ENCODE measurements at regions not wholly inside any gene's neighbourhood (a gene's known extent, or its start where the extent isn't known, plus 50 kb on each side); places are given as distances from the start of the nearest gene placed in this dataset.
"Not testable (repeated sequence)": the region's sequence is repeated elsewhere in the genome, so short reads cannot be mapped to it uniquely, and the experiment has no call there.

GRCh38 chr7:120189623-120190022 lies 83.4 kb upstream of the KCND2 start:
- intact Hi-C loops (cut with DNase I), result no loop called here
- no peak for DNase-seq
- ATAC-seq, result no peak
- Histone ChIP-seq H3K27ac (no peak overlapping the region), H3K27me3 (no peaks in the 10 kb centered on the region), H3K36me3 (no peaks in the 10 kb centered on the region), H3K4me3 (no peak overlapping the region), H3K9me3 (no peaks in the 10 kb centered on the region), H3K4me1 (no peaks in the 10 kb centered on the region)
- TF ChIP-seq, protein P1, sequence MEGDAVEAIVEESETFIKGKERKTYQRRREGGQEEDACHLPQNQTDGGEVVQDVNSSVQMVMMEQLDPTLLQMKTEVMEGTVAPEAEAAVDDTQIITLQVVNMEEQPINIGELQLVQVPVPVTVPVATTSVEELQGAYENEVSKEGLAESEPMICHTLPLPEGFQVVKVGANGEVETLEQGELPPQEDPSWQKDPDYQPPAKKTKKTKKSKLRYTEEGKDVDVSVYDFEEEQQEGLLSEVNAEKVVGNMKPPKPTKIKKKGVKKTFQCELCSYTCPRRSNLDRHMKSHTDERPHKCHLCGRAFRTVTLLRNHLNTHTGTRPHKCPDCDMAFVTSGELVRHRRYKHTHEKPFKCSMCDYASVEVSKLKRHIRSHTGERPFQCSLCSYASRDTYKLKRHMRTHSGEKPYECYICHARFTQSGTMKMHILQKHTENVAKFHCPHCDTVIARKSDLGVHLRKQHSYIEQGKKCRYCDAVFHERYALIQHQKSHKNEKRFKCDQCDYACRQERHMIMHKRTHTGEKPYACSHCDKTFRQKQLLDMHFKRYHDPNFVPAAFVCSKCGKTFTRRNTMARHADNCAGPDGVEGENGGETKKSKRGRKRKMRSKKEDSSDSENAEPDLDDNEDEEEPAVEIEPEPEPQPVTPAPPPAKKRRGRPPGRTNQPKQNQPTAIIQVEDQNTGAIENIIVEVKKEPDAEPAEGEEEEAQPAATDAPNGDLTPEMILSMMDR (IDR thresholded peaks at IDR 0.05), result no peak

DNA sequence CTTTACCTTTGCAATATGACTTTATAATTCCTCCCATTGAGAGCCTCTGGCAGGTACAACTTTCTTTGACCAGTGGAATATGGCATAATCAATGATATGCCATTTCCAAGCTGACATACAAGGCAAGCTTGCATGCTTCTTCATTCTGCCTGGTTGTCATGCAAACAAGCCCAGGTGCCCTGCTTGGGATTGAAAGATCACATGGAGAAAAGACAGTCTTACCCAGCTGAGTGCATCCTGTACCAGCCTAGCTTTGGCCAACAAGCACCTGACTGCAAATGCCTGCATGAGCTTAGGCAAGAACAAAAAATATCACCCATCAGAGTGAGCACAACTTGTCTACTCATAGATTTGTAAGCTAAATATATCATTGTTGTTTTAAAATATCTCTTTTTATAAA lies 82.9 kb upstream of the KCND2 start:
- no peak for DNase-seq
- ATAC-seq, result no peak
- Histone ChIP-seq H3K27me3 (no peaks in the 10 kb centered on the region), H3K36me3 (no peaks in the 10 kb centered on the region), H3K4me3 (no peak overlapping the region), H3K27ac (no peak overlapping the region), H3K4me1 (no peaks in the 10 kb centered on the region), H3K9me3 (no peaks in the 10 kb centered on the region)
- TF ChIP-seq, protein P1 (IDR thresholded peaks at IDR 0.05), result no peak
- intact Hi-C loops (cut with DNase I), result no loop called here

- Histone ChIP-seq H3K36me3 (no peaks in the 10 kb centered on the region), H3K9me3 (no peaks in the 10 kb centered on the region), H3K4me1 (no peaks in the 10 kb centered on the region), H3K27ac (no peak overlapping the region), H3K27me3 (no peaks in the 10 kb centered on the region), H3K4me3 (no peak overlapping the region)
- TF ChIP-seq, protein P1 (IDR thresholded peaks at IDR 0.05), result no peak
- ATAC-seq, result no peak
- no peak for DNase-seq
- intact Hi-C loops (cut with DNase I), result no loop called here
Measured at GRCh38 chr7:120190566-120190965, 82.4 kb upstream of the KCND2 start.

GRCh38 chr7:120191423-120191822 lies 81.6 kb upstream of the KCND2 start:
- intact Hi-C loops (cut with DNase I), result not testable (repeated sequence)

GRCh38 chr7:120201290-120201689 lies 71.7 kb upstream of the KCND2 start:
- intact Hi-C loops (cut with DNase I), result no loop called here
- Histone ChIP-seq H3K4me3 (no peak overlapping the region), H3K36me3 (no peaks in the 10 kb centered on the region), H3K27ac (no peak overlapping the region), H3K4me1 (no peaks in the 10 kb centered on the region), H3K9me3 (no peaks in the 10 kb centered on the region), H3K27me3 (no peaks in the 10 kb centered on the region)
- TF ChIP-seq, protein P1 (IDR thresholded peaks at IDR 0.05), result no peak
- DNase-seq, result no peak
- ATAC-seq, result no peak

More at GRCh38 chr7:120191423-120191822, 81.6 kb upstream of the KCND2 start:
- H3K4me3 ChIP-seq, H3K36me3 ChIP-seq, H3K4me1 ChIP-seq, H3K27ac ChIP-seq, ATAC-seq, H3K27me3 ChIP-seq, DNase-seq, H3K9me3 ChIP-seq: not testable (repeated sequence)

DNA sequence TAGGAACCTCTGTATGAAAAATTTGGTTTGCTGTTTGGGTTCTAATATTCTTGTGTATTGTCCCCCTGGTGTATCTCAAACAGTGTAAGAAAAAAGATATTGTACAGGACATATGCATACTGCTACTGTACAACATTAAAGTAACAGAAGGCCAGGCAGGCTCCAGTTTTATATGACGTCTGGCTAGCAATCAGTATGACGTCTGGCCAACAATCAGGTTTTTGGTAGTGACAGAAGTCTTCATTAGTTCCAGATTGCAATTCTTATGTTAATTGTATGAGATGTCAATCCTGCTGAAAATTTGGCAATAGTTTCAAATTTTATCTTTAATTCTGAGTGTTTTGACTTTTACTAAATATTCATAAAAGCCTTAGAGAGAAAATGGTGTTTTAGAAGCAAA lies 67.9 kb upstream of the KCND2 start:
- intact Hi-C loops (cut with DNase I), result no loop called here
- no peaks in the 10 kb centered on the region for H3K36me3 ChIP-seq
- ATAC-seq, result no peak

More for the DNA sequence above, 67.9 kb upstream of the KCND2 start:
- H3K27me3 ChIP-seq, result no peaks in the 10 kb centered on the region
- H3K4me3 ChIP-seq, result no peak overlapping the region
- H3K9me3 ChIP-seq, result no peaks in the 10 kb centered on the region
- H3K4me1 ChIP-seq, result no peaks in the 10 kb centered on the region
- H3K27ac ChIP-seq, result no peak overlapping the region
- TF ChIP-seq, protein P1 (IDR thresholded peaks at IDR 0.05), result no peak
- no peak for DNase-seq
